ENCODE measurements at regions not wholly inside any gene's neighbourhood (a gene's known extent, or its start where the extent isn't known, plus 50 kb on each side); places are given as distances from the start of the nearest gene placed in this dataset.

DNA sequence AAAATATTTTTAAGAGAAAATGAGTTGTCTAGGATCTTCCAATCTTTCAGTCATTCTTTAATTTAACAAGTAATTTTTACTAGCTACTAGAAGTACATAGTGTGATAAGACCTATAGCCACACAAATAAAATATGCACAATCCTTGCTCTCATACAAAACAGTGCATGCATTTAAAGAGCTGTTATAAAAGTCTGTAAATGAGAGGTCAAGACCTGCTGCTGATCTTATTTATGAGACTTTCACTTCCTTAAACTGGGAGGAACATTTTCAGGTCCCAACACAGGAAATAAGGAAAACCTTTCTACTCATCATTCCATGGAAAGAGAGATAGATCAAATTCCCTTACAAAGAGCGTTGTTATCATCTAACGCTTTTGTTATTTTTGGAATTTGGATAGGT, 54.2 kb upstream of the PAM start:
- H3K14ac ChIP-seq (ENCODE audit: insufficient read length), result no peak overlapping the region
- H4K5ac ChIP-seq (ENCODE audit: insufficient read length, low read depth, low read length), result no peak overlapping the region
- H3K4ac ChIP-seq (replicated peaks; ENCODE audit: insufficient read length, low read depth, low read length), result no peak overlapping the region
- ChIA-PET CTCF (ENCODE audit: partially characterized antibody) (interaction anchor here (1.1 to 4.3 kb wide), 2 partner anchors 10 to 19 kb away, joined by 3 to 20 read pairs; no protein-coding TSS in a partner anchor), POLR2A (ENCODE audit: partially characterized antibody) (no interaction called here)
- H3K9ac ChIP-seq (replicated peaks in 1 of 4; ENCODE audit: extremely low read depth in 1 of 4, low read depth in 3 of 4, low read length in 3 of 4), result no peak overlapping the region
- H4K91ac ChIP-seq (replicated peaks; ENCODE audit: insufficient read length, low read length), result no peak overlapping the region
- DNase-seq (ENCODE audit: low read depth in 1 of 2, low spot score in 2 of 2) (no peak), FAIRE-seq (no peak)
- no peak overlapping the region for H2BK12ac ChIP-seq (ENCODE audit: low read depth, low read length)
- H2AK5ac ChIP-seq (ENCODE audit: low read depth, low read length), result no peak overlapping the region
- H2BK5ac ChIP-seq (ENCODE audit: low read depth, low read length), result no peak overlapping the region
- no peak overlapping the region for H3K23ac ChIP-seq (ENCODE audit: insufficient read length)
- H2BK120ac ChIP-seq (replicated peaks; ENCODE audit: low read depth, low read length), result no peak overlapping the region
- no peak overlapping the region for H2BK20ac ChIP-seq (ENCODE audit: low read length)
- no peak overlapping the region for H3K4me2 ChIP-seq (ENCODE audit: insufficient read depth in 1 of 2, low read depth in 2 of 2, low read length in 2 of 2)
- no peaks in the 10 kb centered on the region for H3K36me3 ChIP-seq (ENCODE audit: control insufficient read depth in 2 of 4, insufficient read depth in 4 of 4, low read length in 3 of 4)
- no peaks in the 10 kb centered on the region for H3K79me2 ChIP-seq (ENCODE audit: control insufficient read depth in 1 of 2, insufficient read depth in 2 of 2, low read length in 2 of 2)
- H3K4me3 ChIP-seq (ENCODE audit: extremely low read depth in 1 of 4, insufficient read depth in 2 of 4, low read depth in 3 of 4, low read length in 4 of 4), result no peak overlapping the region
- H4K20me1 ChIP-seq (replicated peaks in 1 of 2; ENCODE audit: control insufficient read depth in 1 of 2, insufficient read depth in 2 of 2, low read length in 2 of 2), result no peaks in the 10 kb centered on the region
- no peaks in the 10 kb centered on the region for H3K9me3 ChIP-seq (ENCODE audit: insufficient read depth in 2 of 2, low read depth in 1 of 2, low read length in 1 of 2)
- H4K8ac ChIP-seq (ENCODE audit: extremely low read depth, insufficient read depth, low read length), result no peak overlapping the region
- H3K18ac ChIP-seq (ENCODE audit: extremely low read depth, low read length), result no peak overlapping the region
- no peak overlapping the region for H3K27ac ChIP-seq (ENCODE audit: low read depth, low read length)
- H3K56ac ChIP-seq (replicated peaks; ENCODE audit: insufficient read length, low read depth, low read length), result no peak overlapping the region
- no peaks in the 10 kb centered on the region for H3K79me1 ChIP-seq (ENCODE audit: low read depth, low read length)
- H2AFZ ChIP-seq (ENCODE audit: low read length), result no peak overlapping the region
- WGBS, 2 experiments (ENCODE audit: extremely low coverage in 1 of 2, insufficient coverage in 1 of 2, insufficient read length in 1 of 2, insufficient replicate concordance in 2 of 2, low coverage in 1 of 2, low lambda C conversion rate in 2 of 2, missing lambda C conversion rate in 1 of 2), result 89% methylated on average over 2 of the region's 2 CpGs; no CpG with 5 or more reads in 1 of the 2 experiments
- no peak overlapping the region for H2BK15ac ChIP-seq (ENCODE audit: low read length)
- H3K23me2 ChIP-seq (ENCODE audit: low read depth, low read length), result no peaks in the 10 kb centered on the region
- peaks cover 0 to 1% (median 0%) of the 10 kb centered on the region in 4 experiments; a peak in 1 of 7 replicates for H3K27me3 ChIP-seq (replicated peaks in 1 of 4; ENCODE audit: control insufficient read depth in 3 of 4, extremely low read depth in 1 of 4, insufficient read depth in 3 of 4, low read length in 3 of 4)
- no peaks in the 10 kb centered on the region for H3K4me1 ChIP-seq (replicated peaks in 1 of 4; ENCODE audit: control insufficient read depth in 3 of 4, insufficient read depth in 4 of 4, low read length in 3 of 4)
- no peak for TF ChIP-seq CHD1 (IDR thresholded peaks at IDR 0.05; ENCODE audit: low read depth, low read length)
